ENCODE measurements at regions not wholly inside any gene's neighbourhood (a gene's known extent, or its start where the extent isn't known, plus 50 kb on each side); places are given as distances from the start of the nearest gene placed in this dataset.

GRCh38 chr17:77428020-77428748, 287.4 kb downstream of the SEC14L1 start:
- Histone ChIP-seq H2AFZ (no peak overlapping the region), H3F3A (ENCODE audit: insufficient read depth, low read depth) (no peaks in the 10 kb centered on the region; the same call in 1 of the 2 replicates), H3K4me3 (no peak overlapping the region), H3K4me2 (no peak overlapping the region), H3K36me3 (ENCODE audit: low read depth) (no peaks in the 10 kb centered on the region), H3K9me2 (ENCODE audit: insufficient read depth) (no peaks in the 10 kb centered on the region), H4K20me1 (ENCODE audit: insufficient read depth) (peaks cover 54% of the 10 kb centered on the region), H3K79me2 (ENCODE audit: low read depth) (peaks cover 24% of the 10 kb centered on the region), H3K27ac (no peak overlapping the region), H3K4me1 (replicated peaks; ENCODE audit: insufficient read depth) (0 out of 2 replicates have a peak, but pooled peaks cover 12% of the 10 kb centered on the region), H3K27me3 (ENCODE audit: insufficient read depth, low read depth) (no peaks in the 10 kb centered on the region), H3K9me3 (ENCODE audit: insufficient read depth, low read depth) (no peaks in the 10 kb centered on the region)
- CTCF ChIA-PET = no interaction called here
- BruUV-seq (replicated peaks) = no TSS peak
- intact Hi-C loops (cut with micrococcal nuclease; ENCODE audit: unreplicated experiment) = loop anchor here (5.0 kb wide), 1 partner anchor 49 kb away; no protein-coding TSS in a partner anchor
- no peak for DNase-seq
- TF ChIP-seq EZH2 (IDR thresholded peaks at IDR 0.05; ENCODE audit: low read depth) (no peak), CTCF (conservative IDR thresholded peaks at IDR 0.05) (no peak)
- POLR2A ChIA-PET (ENCODE audit: unreplicated experiment) = interaction anchor here (0.8 kb wide), 1 partner anchor 172 kb away, joined by 4 read pairs; no protein-coding TSS in a partner anchor

GRCh38 chr17:77428749-77429368, 288.1 kb downstream of the SEC14L1 start:
- intact Hi-C loops (cut with micrococcal nuclease; ENCODE audit: unreplicated experiment) = loop anchor here (5.0 kb wide), 1 partner anchor 48 kb away; no protein-coding TSS in a partner anchor
- POLR2A ChIA-PET (ENCODE audit: unreplicated experiment) = no interaction called here
- TF ChIP-seq EZH2 (IDR thresholded peaks at IDR 0.05; ENCODE audit: low read depth) (no peak), CTCF (conservative IDR thresholded peaks at IDR 0.05) (no peak)

DNA sequence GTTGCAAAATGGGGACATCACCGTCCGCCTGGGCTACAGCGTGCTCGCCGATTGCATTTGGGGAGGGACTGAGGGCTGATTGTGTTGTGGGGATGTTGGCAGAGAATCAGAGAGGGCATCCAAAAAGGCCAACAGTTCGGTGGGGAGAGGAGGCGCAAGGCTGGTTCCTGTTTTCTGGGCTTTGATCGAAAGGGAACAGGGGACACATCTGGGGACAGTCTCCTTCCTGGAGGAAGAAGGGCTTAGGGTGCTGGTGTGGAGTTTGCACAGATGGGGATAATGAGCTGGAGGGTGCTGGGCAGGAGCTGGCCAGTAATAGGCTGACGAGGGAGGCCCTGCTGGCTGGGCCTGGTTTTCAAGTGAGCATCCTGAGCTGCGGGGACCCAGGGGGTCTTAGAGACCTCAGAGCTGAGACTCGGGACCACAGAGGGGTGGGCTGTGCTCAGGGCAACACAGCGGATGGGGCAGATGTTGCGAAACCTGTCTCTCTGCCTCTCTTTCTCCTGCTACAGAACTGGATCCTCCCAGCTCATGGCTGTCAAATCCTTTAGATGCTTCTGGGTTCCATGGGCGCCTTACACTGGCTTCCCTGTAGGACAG, 288.7 kb downstream of the SEC14L1 start:
- H3K36me3 ChIP-seq (ENCODE audit: low read depth) = no peaks in the 10 kb centered on the region
- BruUV-seq (replicated peaks) = no TSS peak
- TF ChIP-seq CTCF (conservative IDR thresholded peaks at IDR 0.05) = no peak
- TF ChIP-seq EZH2 (IDR thresholded peaks at IDR 0.05; ENCODE audit: low read depth) = no peak
- H3K79me2 ChIP-seq (ENCODE audit: low read depth) = peaks cover 22% of the 10 kb centered on the region
- no peak overlapping the region for H3K4me3 ChIP-seq
- POLR2A ChIA-PET (ENCODE audit: unreplicated experiment) = interaction anchor here (0.7 kb wide), 1 partner anchor 35 kb away, joined by 4 read pairs; no protein-coding TSS in a partner anchor
- H3F3A ChIP-seq (ENCODE audit: insufficient read depth, low read depth) = no peaks in the 10 kb centered on the region; the same call in 1 of the 2 replicates
- H3K9me2 ChIP-seq (ENCODE audit: insufficient read depth) = no peaks in the 10 kb centered on the region
- no peaks in the 10 kb centered on the region for H3K9me3 ChIP-seq (ENCODE audit: insufficient read depth, low read depth)
- H3K27me3 ChIP-seq (ENCODE audit: insufficient read depth, low read depth) = no peaks in the 10 kb centered on the region
- H4K20me1 ChIP-seq (ENCODE audit: insufficient read depth) = peaks cover 60% of the 10 kb centered on the region
- H3K4me1 ChIP-seq (replicated peaks; ENCODE audit: insufficient read depth) = 0 out of 2 replicates have a peak, but pooled peaks cover 12% of the 10 kb centered on the region
- H2AFZ ChIP-seq = no peak overlapping the region
- CTCF ChIA-PET = interaction anchor here (0.7 to 0.9 kb wide), 2 partner anchors 29 to 98 kb away, joined by 3 to 4 read pairs; no protein-coding TSS in a partner anchor
- intact Hi-C loops (cut with micrococcal nuclease; ENCODE audit: unreplicated experiment) = loop anchor here (5.0 kb wide), 1 partner anchor 48 kb away; no protein-coding TSS in a partner anchor
- DNase-seq = no peak
- H3K27ac ChIP-seq = no peak overlapping the region
- H3K4me2 ChIP-seq = no peak overlapping the region

More at GRCh38 chr17:77428749-77429368, 288.1 kb downstream of the SEC14L1 start:
- no TSS peak for BruUV-seq (replicated peaks)
- Histone ChIP-seq H3K9me3 (ENCODE audit: insufficient read depth, low read depth) (no peaks in the 10 kb centered on the region), H3K9me2 (ENCODE audit: insufficient read depth) (no peaks in the 10 kb centered on the region), H3K36me3 (ENCODE audit: low read depth) (no peaks in the 10 kb centered on the region), H4K20me1 (ENCODE audit: insufficient read depth) (peaks cover 60% of the 10 kb centered on the region), H3K4me2 (no peak overlapping the region), H3K27ac (no peak overlapping the region), H2AFZ (no peak overlapping the region), H3K27me3 (ENCODE audit: insufficient read depth, low read depth) (no peaks in the 10 kb centered on the region), H3F3A (ENCODE audit: insufficient read depth, low read depth) (no peaks in the 10 kb centered on the region; the same call in 1 of the 2 replicates), H3K4me1 (replicated peaks; ENCODE audit: insufficient read depth) (0 out of 2 replicates have a peak, but pooled peaks cover 12% of the 10 kb centered on the region), H3K4me3 (no peak overlapping the region), H3K79me2 (ENCODE audit: low read depth) (peaks cover 22% of the 10 kb centered on the region)
- CTCF ChIA-PET = no interaction called here
- DNase-seq = no peak
